K562 (cell line): ENCODE measurements at regions not wholly inside any gene's neighbourhood (a gene's known extent, or its start where the extent isn't known, plus 50 kb on each side); places are given as distances from the start of the nearest gene placed in this dataset.

Experiments used
- ATF1 ChIP-seq, 2 experiments: fragments of 450-650 bp in 1 of 2; IDR thresholded peaks; 2 replicates each; pipeline ENCODE4 v1.6.1; 2016; ENCODE audit warnings: missing compliant biosample characterization in 1 of 2, missing genetic modification characterization in 1 of 2
- BHLHE40 ChIP-seq: IDR thresholded peaks from 2 replicates; pipeline ENCODE4 v1.6.1; 2011; ENCODE audit warnings: low read length, improper control_type of control experiment
- CREM ChIP-seq: IDR thresholded peaks from 2 replicates; pipeline ENCODE4 v1.6.1; 2014; ENCODE audit warnings: antibody characterized with exemption, low read depth
- EP400 ChIP-seq: fragments of 450-650 bp; IDR thresholded peaks from 2 replicates; pipeline ENCODE4 v1.6.1; 2017; ENCODE audit warnings: antibody characterized with exemption, mild to moderate bottlenecking, moderate library complexity
- ETS1 ChIP-seq: conservative IDR thresholded peaks from 2 replicates; pipeline ENCODE4 v1.6.1; 2011; ENCODE audit warnings: low read depth, mild to moderate bottlenecking, low read length; ENCODE audit not compliant: control insufficient read depth
- HNRNPK ChIP-seq: fragments of 200-400 bp; formaldehyde crosslinking; IDR thresholded peaks from one replicate; pipeline ENCODE4 v1.6.1; 2018; ENCODE audit warnings: mild to moderate bottlenecking, low read depth, low read length; ENCODE audit not compliant: poor library complexity, severe bottlenecking
- KLF6 ChIP-seq: fragments of 250-450 bp; sonication (Bioruptor Pico); IDR thresholded peaks from 2 replicates; pipeline ENCODE4 v1.4.0; 2020; ENCODE audit warnings: mild to moderate bottlenecking, moderate library complexity, borderline replicate concordance
- MYC ChIP-seq, 2 experiments: fragments of 250-450 bp in 1 of 2; sonication (Bioruptor Pico) in 1 of 2; IDR thresholded peaks; 2 replicates each; pipeline versions ENCODE4 v1.5.1 to v1.6.1; 2012 to 2021; ENCODE audit warnings: low read depth in 2 of 2, borderline replicate concordance in 1 of 2, improper control_type of control experiment in 1 of 2, low read length in 1 of 2, mild to moderate bottlenecking in 1 of 2, moderate library complexity in 1 of 2
- RB1 ChIP-seq: fragments of 450-650 bp; IDR thresholded peaks from 2 replicates; pipeline ENCODE4 v1.6.1; 2017; ENCODE audit warnings: low read depth, mild to moderate bottlenecking
- RBM17 ChIP-seq: fragments of 200-400 bp; formaldehyde crosslinking; IDR thresholded peaks from 2 replicates; pipeline ENCODE4 v1.6.1; 2017; ENCODE audit warnings: low read depth, mild to moderate bottlenecking, low read length, borderline replicate concordance
- SIN3B ChIP-seq: fragments of 450-650 bp; IDR thresholded peaks from 2 replicates; pipeline ENCODE4 v1.6.1; 2017; ENCODE audit warnings: low read depth, mild to moderate bottlenecking, moderate library complexity
- STAT5B ChIP-seq: fragments of 250-450 bp; sonication (Bioruptor Pico); IDR thresholded peaks from 2 replicates; pipeline ENCODE4 v1.8.0; 2021; ENCODE audit warnings: mild to moderate bottlenecking, inconsistent platforms
- YY1 ChIP-seq, 3 experiments: IDR thresholded peaks; 2 replicates each; pipeline ENCODE4 v1.6.1; 2011; ENCODE audit warnings: low read length in 2 of 3, mild to moderate bottlenecking in 2 of 3, moderate library complexity in 2 of 3, borderline replicate concordance in 1 of 3, control low read depth in 1 of 3, low read depth in 1 of 3; ENCODE audit not compliant: insufficient read depth in 3 of 3, insufficient replicate concordance in 2 of 3, control insufficient read depth in 1 of 3, insufficient read length in 1 of 3; ENCODE audit errors: extremely low read depth in 1 of 3
- ZNF24 ChIP-seq: fragments of 450-650 bp; IDR thresholded peaks from 2 replicates; pipeline ENCODE4 v1.6.1; 2016
- TF ChIP-seq, protein P1 (sequence below): fragments of 200-800 bp; sonication (Bioruptor generic); IDR thresholded peaks from 2 replicates; pipeline ENCODE4 v1.6.1; 2017; ENCODE audit warnings: missing genetic modification characterization, missing compliant biosample characterization
- TF ChIP-seq, protein P2 (sequence below), 2 experiments: IDR thresholded peaks; 2 replicates each; pipeline ENCODE4 v1.6.1; 2011; ENCODE audit warnings: borderline replicate concordance in 1 of 2, control low read depth in 1 of 2, low read depth in 1 of 2, low read length in 1 of 2, mild to moderate bottlenecking in 1 of 2, mixed read lengths in 1 of 2, moderate library complexity in 1 of 2; ENCODE audit not compliant: insufficient read depth in 1 of 2, insufficient read length in 1 of 2, poor library complexity in 1 of 2, severe bottlenecking in 1 of 2; ENCODE audit errors: extremely low read depth in 1 of 2
- TF ChIP-seq, protein P3 (sequence below): sonication (generic); formaldehyde crosslinking; IDR thresholded peaks from 2 replicates; pipeline ENCODE4 v1.8.0; 2022; ENCODE audit warnings: mild to moderate bottlenecking, missing genetic modification reagents
- TF ChIP-seq, protein P4 (sequence below): IDR thresholded peaks from 2 replicates; pipeline ENCODE4 v1.6.1; 2011; ENCODE audit warnings: borderline replicate concordance, low read depth, mild to moderate bottlenecking, moderate library complexity, low read length; ENCODE audit not compliant: insufficient read depth, poor library complexity, severe bottlenecking

DNA sequence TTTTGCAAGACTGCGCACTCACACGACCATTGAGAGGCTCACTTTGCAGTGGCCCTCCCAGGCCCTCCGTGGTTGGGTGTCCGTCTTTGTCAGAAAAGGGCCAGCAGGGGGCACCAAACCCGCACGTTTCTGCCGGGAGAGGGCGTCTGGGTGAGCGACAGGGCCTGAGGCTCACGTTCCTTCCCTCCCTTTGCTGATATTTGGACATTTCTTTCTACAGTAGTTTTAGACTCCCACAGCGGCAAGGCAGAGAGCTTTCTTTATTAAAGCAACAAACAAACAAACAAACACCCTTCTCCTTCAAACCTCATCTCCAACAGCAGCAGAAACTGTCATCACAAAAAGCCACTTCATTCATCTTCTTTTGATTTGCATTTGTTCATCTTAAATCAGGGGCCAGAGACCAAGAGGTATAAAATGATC lies 79.2 kb upstream of the WDR26 start (continued):
- TF ChIP-seq, protein P1, sequence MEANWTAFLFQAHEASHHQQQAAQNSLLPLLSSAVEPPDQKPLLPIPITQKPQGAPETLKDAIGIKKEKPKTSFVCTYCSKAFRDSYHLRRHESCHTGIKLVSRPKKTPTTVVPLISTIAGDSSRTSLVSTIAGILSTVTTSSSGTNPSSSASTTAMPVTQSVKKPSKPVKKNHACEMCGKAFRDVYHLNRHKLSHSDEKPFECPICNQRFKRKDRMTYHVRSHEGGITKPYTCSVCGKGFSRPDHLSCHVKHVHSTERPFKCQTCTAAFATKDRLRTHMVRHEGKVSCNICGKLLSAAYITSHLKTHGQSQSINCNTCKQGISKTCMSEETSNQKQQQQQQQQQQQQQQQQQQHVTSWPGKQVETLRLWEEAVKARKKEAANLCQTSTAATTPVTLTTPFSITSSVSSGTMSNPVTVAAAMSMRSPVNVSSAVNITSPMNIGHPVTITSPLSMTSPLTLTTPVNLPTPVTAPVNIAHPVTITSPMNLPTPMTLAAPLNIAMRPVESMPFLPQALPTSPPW: peak; percentile 25; the same call in 1 of the 2 replicates
- TF ChIP-seq YY1 (IDR thresholded peaks at IDR 0.05; ENCODE audit: borderline replicate concordance in 1 of 3, control insufficient read depth in 1 of 3, extremely low read depth in 1 of 3, insufficient read depth in 3 of 3, insufficient read length in 1 of 3, insufficient replicate concordance in 2 of 3, low read depth in 1 of 3, low read length in 2 of 3) (peak in 1 of 3 experiments; percentile 35), BHLHE40 (peak; percentile 93), EP400 (0 out of 2 replicates have a peak, but pooled peaks have one; percentile 12), ATF1 (CRISPR knock-in tag; IDR thresholded peaks at IDR 0.05) (no peak), ATF1 (tag; IDR thresholded peaks at IDR 0.05) (peak; percentile 45), STAT5B (CRISPR knock-in tag) (no peak), ETS1 (0 out of 2 replicates have a peak, but pooled peaks have one; percentile 29), ZNF24 (peak; percentile 67; the same call in 1 of the 2 replicates), MYC (IDR thresholded peaks at IDR 0.05; ENCODE audit: low read depth, low read length) (peak; percentile 41; the same call in 1 of the 2 replicates), MYC (CRISPR knock-in tag; IDR thresholded peaks at IDR 0.05; ENCODE audit: borderline replicate concordance, low read depth) (no peak), RBM17 (no peak), HNRNPK (no peak), CREM (peak; percentile 52), SIN3B (0 out of 2 replicates have a peak, but pooled peaks have one; percentile 31), RB1 (peak; percentile 72), KLF6 (CRISPR knock-in tag) (peak; percentile 70)
- TF ChIP-seq, protein P2, sequence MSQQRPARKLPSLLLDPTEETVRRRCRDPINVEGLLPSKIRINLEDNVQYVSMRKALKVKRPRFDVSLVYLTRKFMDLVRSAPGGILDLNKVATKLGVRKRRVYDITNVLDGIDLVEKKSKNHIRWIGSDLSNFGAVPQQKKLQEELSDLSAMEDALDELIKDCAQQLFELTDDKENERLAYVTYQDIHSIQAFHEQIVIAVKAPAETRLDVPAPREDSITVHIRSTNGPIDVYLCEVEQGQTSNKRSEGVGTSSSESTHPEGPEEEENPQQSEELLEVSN (IDR thresholded peaks at IDR 0.05; ENCODE audit: borderline replicate concordance in 1 of 2, extremely low read depth in 1 of 2, insufficient read depth in 1 of 2, insufficient read length in 1 of 2, low read depth in 1 of 2, low read length in 1 of 2, poor library complexity in 1 of 2, severe bottlenecking in 1 of 2): peak in 1 of 2 experiments; percentile 40
- TF ChIP-seq, protein P3, sequence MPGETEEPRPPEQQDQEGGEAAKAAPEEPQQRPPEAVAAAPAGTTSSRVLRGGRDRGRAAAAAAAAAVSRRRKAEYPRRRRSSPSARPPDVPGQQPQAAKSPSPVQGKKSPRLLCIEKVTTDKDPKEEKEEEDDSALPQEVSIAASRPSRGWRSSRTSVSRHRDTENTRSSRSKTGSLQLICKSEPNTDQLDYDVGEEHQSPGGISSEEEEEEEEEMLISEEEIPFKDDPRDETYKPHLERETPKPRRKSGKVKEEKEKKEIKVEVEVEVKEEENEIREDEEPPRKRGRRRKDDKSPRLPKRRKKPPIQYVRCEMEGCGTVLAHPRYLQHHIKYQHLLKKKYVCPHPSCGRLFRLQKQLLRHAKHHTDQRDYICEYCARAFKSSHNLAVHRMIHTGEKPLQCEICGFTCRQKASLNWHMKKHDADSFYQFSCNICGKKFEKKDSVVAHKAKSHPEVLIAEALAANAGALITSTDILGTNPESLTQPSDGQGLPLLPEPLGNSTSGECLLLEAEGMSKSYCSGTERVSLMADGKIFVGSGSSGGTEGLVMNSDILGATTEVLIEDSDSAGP (CRISPR knock-in tag): no peak
- TF ChIP-seq, protein P4, sequence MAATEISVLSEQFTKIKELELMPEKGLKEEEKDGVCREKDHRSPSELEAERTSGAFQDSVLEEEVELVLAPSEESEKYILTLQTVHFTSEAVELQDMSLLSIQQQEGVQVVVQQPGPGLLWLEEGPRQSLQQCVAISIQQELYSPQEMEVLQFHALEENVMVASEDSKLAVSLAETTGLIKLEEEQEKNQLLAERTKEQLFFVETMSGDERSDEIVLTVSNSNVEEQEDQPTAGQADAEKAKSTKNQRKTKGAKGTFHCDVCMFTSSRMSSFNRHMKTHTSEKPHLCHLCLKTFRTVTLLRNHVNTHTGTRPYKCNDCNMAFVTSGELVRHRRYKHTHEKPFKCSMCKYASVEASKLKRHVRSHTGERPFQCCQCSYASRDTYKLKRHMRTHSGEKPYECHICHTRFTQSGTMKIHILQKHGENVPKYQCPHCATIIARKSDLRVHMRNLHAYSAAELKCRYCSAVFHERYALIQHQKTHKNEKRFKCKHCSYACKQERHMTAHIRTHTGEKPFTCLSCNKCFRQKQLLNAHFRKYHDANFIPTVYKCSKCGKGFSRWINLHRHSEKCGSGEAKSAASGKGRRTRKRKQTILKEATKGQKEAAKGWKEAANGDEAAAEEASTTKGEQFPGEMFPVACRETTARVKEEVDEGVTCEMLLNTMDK: peak; percentile 93
